ENCODE measurements at regions not wholly inside any gene's neighbourhood (a gene's known extent, or its start where the extent isn't known, plus 50 kb on each side); places are given as distances from the start of the nearest gene placed in this dataset.

GRCh38 chr20:11591965-11592364 is 325.7 kb upstream of the BTBD3 start:
- ChIA-PET CTCF (ENCODE audit: partially characterized antibody) (no interaction called here), POLR2A (ENCODE audit: partially characterized antibody) (no interaction called here)
- H2AK5ac ChIP-seq (ENCODE audit: low read depth, low read length), result no peak overlapping the region
- H2BK20ac ChIP-seq (ENCODE audit: low read length), result no peak overlapping the region
- TF ChIP-seq SIRT6 (IDR thresholded peaks at IDR 0.05; ENCODE audit: low read length), result no peak
- TF ChIP-seq KDM5A (IDR thresholded peaks at IDR 0.05; ENCODE audit: low read length), result no peak
- TF ChIP-seq NRF1 (IDR thresholded peaks at IDR 0.05; ENCODE audit: low read depth, low read length), result no peak
- no peak for TF ChIP-seq HDAC6 (IDR thresholded peaks at IDR 0.05; ENCODE audit: low read depth, low read length)
- TF ChIP-seq MAFK (IDR thresholded peaks at IDR 0.05; ENCODE audit: low read depth, low read length), result no peak
- TF ChIP-seq CHD1 (IDR thresholded peaks at IDR 0.05; ENCODE audit: low read depth, low read length), result no peak
- TF ChIP-seq JUN (IDR thresholded peaks at IDR 0.05; ENCODE audit: low read depth, low read length), result no peak
- no peak for TF ChIP-seq JUND (IDR thresholded peaks at IDR 0.05; ENCODE audit: low read length)
- TF ChIP-seq PHF8 (conservative IDR thresholded peaks at IDR 0.05; ENCODE audit: low read depth, low read length), result no peak
- no peak for TF ChIP-seq SP2 (IDR thresholded peaks at IDR 0.05; ENCODE audit: low read length)
- TF ChIP-seq BRCA1 (IDR thresholded peaks at IDR 0.05; ENCODE audit: low read depth, low read length), result no peak
- TF ChIP-seq YY1 (IDR thresholded peaks at IDR 0.05; ENCODE audit: low read depth, low read length), result no peak
- TF ChIP-seq CHD2 (IDR thresholded peaks at IDR 0.05; ENCODE audit: low read length), result no peak
- TF ChIP-seq TEAD4 (IDR thresholded peaks at IDR 0.05; ENCODE audit: low read depth, low read length), result no peak
- TF ChIP-seq EZH2 (IDR thresholded peaks at IDR 0.05; ENCODE audit: low read depth, low read length, severe bottlenecking), result no peak
- TF ChIP-seq GTF2F1 (IDR thresholded peaks at IDR 0.05; ENCODE audit: borderline replicate concordance, low read depth, low read length), result no peak
- TF ChIP-seq CTBP2 (IDR thresholded peaks at IDR 0.05; ENCODE audit: borderline replicate concordance, insufficient read depth, insufficient read length, low read length), result no peak
- TF ChIP-seq SP1 (IDR thresholded peaks at IDR 0.05; ENCODE audit: low read depth, low read length), result no peak
- no peak for TF ChIP-seq SRF (IDR thresholded peaks at IDR 0.05; ENCODE audit: low read depth, low read length)
- H4K5ac ChIP-seq (ENCODE audit: insufficient read length, low read depth, low read length), result no peak overlapping the region
- no peaks in the 10 kb centered on the region for H3K79me1 ChIP-seq (ENCODE audit: low read depth, low read length)
- no peak overlapping the region for H3K18ac ChIP-seq (ENCODE audit: extremely low read depth, low read length)
- no peak overlapping the region for H3K27ac ChIP-seq (ENCODE audit: low read depth, low read length)
- H2BK15ac ChIP-seq (ENCODE audit: low read length), result no peak overlapping the region
- H3K56ac ChIP-seq (replicated peaks; ENCODE audit: insufficient read length, low read depth, low read length), result no peak overlapping the region
- no peak overlapping the region for H2AFZ ChIP-seq (ENCODE audit: low read length)
- H3K23ac ChIP-seq (ENCODE audit: insufficient read length), result no peak overlapping the region
- no peaks in the 10 kb centered on the region for H4K20me1 ChIP-seq (replicated peaks in 1 of 2; ENCODE audit: control insufficient read depth in 1 of 2, insufficient read depth in 2 of 2, low read length in 2 of 2)
- H3K14ac ChIP-seq (ENCODE audit: insufficient read length), result no peak overlapping the region
- no peak overlapping the region for H2BK12ac ChIP-seq (ENCODE audit: low read depth, low read length)
- H4K91ac ChIP-seq (replicated peaks; ENCODE audit: insufficient read length, low read length), result no peak overlapping the region
- H3K4me3 ChIP-seq (ENCODE audit: extremely low read depth in 1 of 4, insufficient read depth in 2 of 4, low read depth in 3 of 4, low read length in 4 of 4), result no peak overlapping the region
- H4K8ac ChIP-seq (ENCODE audit: extremely low read depth, insufficient read depth, low read length), result no peak overlapping the region
- no peak overlapping the region for H2BK5ac ChIP-seq (ENCODE audit: low read depth, low read length)
- no peak overlapping the region for H3K9ac ChIP-seq (replicated peaks in 1 of 4; ENCODE audit: extremely low read depth in 1 of 4, low read depth in 3 of 4, low read length in 3 of 4)
- no peak overlapping the region for H3K4ac ChIP-seq (replicated peaks; ENCODE audit: insufficient read length, low read depth, low read length)
- H3K23me2 ChIP-seq (ENCODE audit: low read depth, low read length), result no peaks in the 10 kb centered on the region
- no peak overlapping the region for H3K4me2 ChIP-seq (ENCODE audit: insufficient read depth in 1 of 2, low read depth in 2 of 2, low read length in 2 of 2)
- H3K9me3 ChIP-seq (ENCODE audit: insufficient read depth in 2 of 2, low read depth in 1 of 2, low read length in 1 of 2), result no peaks in the 10 kb centered on the region
- H2BK120ac ChIP-seq (replicated peaks; ENCODE audit: low read depth, low read length), result no peak overlapping the region
- no peaks in the 10 kb centered on the region for H3K27me3 ChIP-seq (replicated peaks in 1 of 4; ENCODE audit: control insufficient read depth in 3 of 4, extremely low read depth in 1 of 4, insufficient read depth in 3 of 4, low read length in 3 of 4)
- DNase-seq (ENCODE audit: low read depth in 1 of 2, low spot score in 2 of 2) (no peak), FAIRE-seq (no peak)
- H3K4me1 ChIP-seq (replicated peaks in 1 of 4; ENCODE audit: control insufficient read depth in 3 of 4, insufficient read depth in 4 of 4, low read length in 3 of 4), result no peaks in the 10 kb centered on the region
- no peaks in the 10 kb centered on the region for H3K79me2 ChIP-seq (ENCODE audit: control insufficient read depth in 1 of 2, insufficient read depth in 2 of 2, low read length in 2 of 2)
- H3K36me3 ChIP-seq (ENCODE audit: control insufficient read depth in 2 of 4, insufficient read depth in 4 of 4, low read length in 3 of 4), result no peaks in the 10 kb centered on the region

Measured in H1 (cell line).